ENCODE measurements at regions not wholly inside any gene's neighbourhood (a gene's known extent, or its start where the extent isn't known, plus 50 kb on each side); places are given as distances from the start of the nearest gene placed in this dataset.
A peak's percentile ranks its signal among the peaks of the same experiment; 100 is the strongest.

GRCh38 chr2:207235621-207236020 lies 69.9 kb upstream of the KLF7 start:
- H3K4me1 Mint-ChIP-seq (ENCODE audit: low read depth), result peaks cover 42% of the 10 kb centered on the region
- no peak for DNase-seq (ENCODE audit: low spot score)
- no peak for TF ChIP-seq CTCF (IDR thresholded peaks at IDR 0.05)
- H3K9me3 Mint-ChIP-seq (ENCODE audit: low read depth), result no peaks in the 10 kb centered on the region
- no peaks in the 10 kb centered on the region for H3K36me3 Mint-ChIP-seq (ENCODE audit: low read depth)
- H3K4me3 Mint-ChIP-seq (ENCODE audit: unreplicated experiment), result no peak overlapping the region
- no peaks in the 10 kb centered on the region for H3K27me3 Mint-ChIP-seq (ENCODE audit: low read depth)
- H3K27ac Mint-ChIP-seq (ENCODE audit: unreplicated experiment), result no peak overlapping the region

- H3K27ac Mint-ChIP-seq (ENCODE audit: unreplicated experiment), result peak overlapping the region; percentile 8
Measured at GRCh38 chr2:207236156-207236935, 70.6 kb upstream of the KLF7 start.

GRCh38 chr2:207238831-207239701 lies 73.3 kb upstream of the KLF7 start:
- H3K27me3 Mint-ChIP-seq (ENCODE audit: low read depth), result no peaks in the 10 kb centered on the region
- H3K4me3 Mint-ChIP-seq (ENCODE audit: unreplicated experiment), result peak overlapping the region; percentile 52
- H3K27ac Mint-ChIP-seq (ENCODE audit: unreplicated experiment), result no peak overlapping the region

More at GRCh38 chr2:207236156-207236935, 70.6 kb upstream of the KLF7 start:
- TF ChIP-seq CTCF (IDR thresholded peaks at IDR 0.05), result no peak
- H3K27me3 Mint-ChIP-seq (ENCODE audit: low read depth), result no peaks in the 10 kb centered on the region
- no peak overlapping the region for H3K4me3 Mint-ChIP-seq (ENCODE audit: unreplicated experiment)
- H3K4me1 Mint-ChIP-seq (ENCODE audit: low read depth), result peaks cover 35% of the 10 kb centered on the region
- H3K9me3 Mint-ChIP-seq (ENCODE audit: low read depth), result no peaks in the 10 kb centered on the region
- no peaks in the 10 kb centered on the region for H3K36me3 Mint-ChIP-seq (ENCODE audit: low read depth)
- DNase-seq (ENCODE audit: low spot score), result no peak

GRCh38 chr2:207239754-207240494 lies 74.2 kb upstream of the KLF7 start:
- Mint-ChIP-seq H3K27me3 (ENCODE audit: low read depth) (no peaks in the 10 kb centered on the region), H3K4me1 (ENCODE audit: low read depth) (peaks cover 13% of the 10 kb centered on the region), H3K9me3 (ENCODE audit: low read depth) (no peaks in the 10 kb centered on the region), H3K4me3 (ENCODE audit: unreplicated experiment) (peak overlapping the region; percentile 52), H3K27ac (ENCODE audit: unreplicated experiment) (no peak overlapping the region), H3K36me3 (ENCODE audit: low read depth) (no peaks in the 10 kb centered on the region)
- no peak for TF ChIP-seq CTCF (IDR thresholded peaks at IDR 0.05)
- DNase-seq (ENCODE audit: low spot score), result no peak

More at GRCh38 chr2:207238831-207239701, 73.3 kb upstream of the KLF7 start:
- no peaks in the 10 kb centered on the region for H3K9me3 Mint-ChIP-seq (ENCODE audit: low read depth)
- H3K36me3 Mint-ChIP-seq (ENCODE audit: low read depth), result no peaks in the 10 kb centered on the region
- no peak for TF ChIP-seq CTCF (IDR thresholded peaks at IDR 0.05)
- DNase-seq (ENCODE audit: low spot score), result no peak
- H3K4me1 Mint-ChIP-seq (ENCODE audit: low read depth), result peaks cover 15% of the 10 kb centered on the region

GRCh38 chr2:207240649-207241048 lies 74.9 kb upstream of the KLF7 start:
- no peaks in the 10 kb centered on the region for H3K9me3 Mint-ChIP-seq (ENCODE audit: low read depth)
- peaks cover 8% of the 10 kb centered on the region for H3K4me1 Mint-ChIP-seq (ENCODE audit: low read depth)
- no peak for TF ChIP-seq CTCF (IDR thresholded peaks at IDR 0.05)
- H3K4me3 Mint-ChIP-seq (ENCODE audit: unreplicated experiment), result no peak overlapping the region
- H3K27ac Mint-ChIP-seq (ENCODE audit: unreplicated experiment), result no peak overlapping the region
- no peaks in the 10 kb centered on the region for H3K27me3 Mint-ChIP-seq (ENCODE audit: low read depth)
- no peak for DNase-seq (ENCODE audit: low spot score)
- H3K36me3 Mint-ChIP-seq (ENCODE audit: low read depth), result no peaks in the 10 kb centered on the region

Data from chondrocyte (in vitro differentiated cells).